NCI-H2107 treated with DMSO at 0.1 percent for 48 hours (cell line): ENCODE measurements at regions not wholly inside any gene's neighbourhood (a gene's known extent, or its start where the extent isn't known, plus 50 kb on each side); places are given as distances from the start of the nearest gene placed in this dataset.
"Not testable (repeated sequence)": the region's sequence is repeated elsewhere in the genome, so short reads cannot be mapped to it uniquely, and the experiment has no call there.

ENCODE experiments used
- DNase-seq: peaks from one replicate; lab custom pipeline; 2025; ENCODE audit not compliant: unreplicated experiment; lab: John Stamatoyannopoulos, UW

- DNase-seq: no peak
Observed at GRCh38 chr6:85111481-85112011, 338.3 kb upstream of the NT5E start.

GRCh38 chr6:85110943-85111342 lies 338.9 kb upstream of the NT5E start:
- no peak for DNase-seq

- no peak for DNase-seq
Observed at GRCh38 chr6:85107701-85108100, 342.2 kb upstream of the NT5E start.

- no peak for DNase-seq
Observed at GRCh38 chr6:85096976-85097375, 332.6 kb upstream of the TBX18 start.

- no peak for DNase-seq
Observed at GRCh38 chr6:85092226-85092625, 327.8 kb upstream of the TBX18 start.

GRCh38 chr6:85089255-85089654 lies 324.9 kb upstream of the TBX18 start:
- no peak for DNase-seq

GRCh38 chr6:85085875-85086274 lies 321.5 kb upstream of the TBX18 start:
- no peak for DNase-seq

- DNase-seq: no peak
Observed at GRCh38 chr6:85081102-85081501, 316.7 kb upstream of the TBX18 start.

- DNase-seq: no peak
Observed at GRCh38 chr6:85079761-85080160, 315.4 kb upstream of the TBX18 start.

- no peak for DNase-seq
Observed at GRCh38 chr6:85078058-85078457, 313.7 kb upstream of the TBX18 start.

- DNase-seq: no peak
Observed at GRCh38 chr6:85077098-85077497, 312.7 kb upstream of the TBX18 start.

- DNase-seq: not testable (repeated sequence)
Observed at GRCh38 chr6:85071845-85072244, 307.4 kb upstream of the TBX18 start.

- no peak for DNase-seq
Observed at GRCh38 chr6:85069577-85069976, 305.2 kb upstream of the TBX18 start.

- no peak for DNase-seq
Observed at GRCh38 chr6:85068221-85068620, 303.8 kb upstream of the TBX18 start.

- no peak for DNase-seq
Observed at GRCh38 chr6:85066266-85066665, 301.9 kb upstream of the TBX18 start.

- DNase-seq: no peak
Observed at GRCh38 chr6:85065831-85066230, 301.4 kb upstream of the TBX18 start.

GRCh38 chr6:85063611-85064010 lies 299.2 kb upstream of the TBX18 start:
- DNase-seq: no peak

GRCh38 chr6:85062884-85063283 lies 298.5 kb upstream of the TBX18 start:
- DNase-seq: no peak

GRCh38 chr6:85058806-85059205 lies 294.4 kb upstream of the TBX18 start:
- no peak for DNase-seq

- DNase-seq: no peak
Observed at GRCh38 chr6:85050149-85050548, 285.8 kb upstream of the TBX18 start.

- DNase-seq: no peak
Observed at GRCh38 chr6:85049282-85049681, 284.9 kb upstream of the TBX18 start.

GRCh38 chr6:85047818-85048217 lies 283.4 kb upstream of the TBX18 start:
- DNase-seq: no peak

- DNase-seq: not testable (repeated sequence)
Observed at GRCh38 chr6:85045767-85046166, 281.4 kb upstream of the TBX18 start.

GRCh38 chr6:85044361-85044760 lies 280.0 kb upstream of the TBX18 start:
- no peak for DNase-seq
